CD8-positive, alpha-beta memory T cell (primary cell): ENCODE measurements at regions not wholly inside any gene's neighbourhood (a gene's known extent, or its start where the extent isn't known, plus 50 kb on each side); places are given as distances from the start of the nearest gene placed in this dataset.

Source experiments
- CTCF ChIA-PET: fragments of 350-600 bp; sonication (Branson Sonifier 250); formaldehyde crosslinking; loops from one replicate; lab custom pipeline; 2021; ENCODE audit warnings: antibody characterized with exemption; lab: Charles Lee
- POLR2A ChIA-PET: fragments of 350-600 bp; sonication (Branson Sonifier 250); formaldehyde crosslinking; loops from one replicate; lab custom pipeline; 2021; ENCODE audit warnings: antibody characterized with exemption; lab: Charles Lee
- DNase-seq, 5 donors: peaks; one replicate each; pipeline versions ENCODE4 v3.0.0 to v3.0.0-alpha.2; 2020 to 2022; ENCODE audit warnings: mixed read lengths in 1 of 5
- H3K27ac ChIP-seq: one replicate; pipeline ENCODE4 v1.7.0; 2013; ENCODE audit warnings: low read depth, mild to moderate bottlenecking, low read length, moderate library complexity
- H3K27me3 ChIP-seq: 2 replicates; pipeline ENCODE4 v1.7.0; 2013; ENCODE audit warnings: low read length, mild to moderate bottlenecking; ENCODE audit not compliant: insufficient read depth, poor library complexity, severe bottlenecking
- H3K36me3 ChIP-seq: 2 replicates; pipeline ENCODE4 v1.7.0; 2013; ENCODE audit warnings: mild to moderate bottlenecking, low read length, moderate library complexity; ENCODE audit not compliant: insufficient read depth
- H3K4me1 ChIP-seq: 2 replicates; pipeline ENCODE4 v1.7.0; 2013; ENCODE audit warnings: mild to moderate bottlenecking, low read length, moderate library complexity; ENCODE audit not compliant: insufficient read depth
- H3K4me3 ChIP-seq: 2 replicates; pipeline ENCODE4 v1.7.0; 2013; ENCODE audit warnings: mild to moderate bottlenecking, low read length
- H3K9me3 ChIP-seq: 2 replicates; pipeline ENCODE4 v1.7.0; 2013; ENCODE audit warnings: mild to moderate bottlenecking, low read length
- H3K27ac Mint-ChIP-seq, 8 donors: one replicate each; pipeline ENCODE4 v1.8.0; 2020 to 2021; ENCODE audit warnings: mixed read lengths in 8 of 8, mild to moderate bottlenecking in 6 of 8, inconsistent platforms in 3 of 8, moderate library complexity in 3 of 8
- H3K27me3 Mint-ChIP-seq, 2 donors: one replicate each; pipeline ENCODE4 v1.8.0; 2020 to 2021; ENCODE audit warnings: mixed read lengths in 2 of 2, mild to moderate bottlenecking in 1 of 2, moderate library complexity in 1 of 2
- H3K36me3 Mint-ChIP-seq, 3 donors: one replicate each; pipeline ENCODE4 v1.8.0; 2020 to 2021; ENCODE audit warnings: mixed read lengths in 3 of 3, inconsistent platforms in 1 of 3, mild to moderate bottlenecking in 1 of 3
- H3K4me1 Mint-ChIP-seq, 3 donors: one replicate each; pipeline ENCODE4 v1.8.0; 2020 to 2021; ENCODE audit warnings: mixed read lengths in 3 of 3, inconsistent platforms in 1 of 3, mild to moderate bottlenecking in 1 of 3
- H3K4me3 Mint-ChIP-seq, 7 donors: one replicate each; pipeline ENCODE4 v1.8.0; 2020 to 2021; ENCODE audit warnings: mixed read lengths in 7 of 7, mild to moderate bottlenecking in 6 of 7, moderate library complexity in 4 of 7, inconsistent platforms in 2 of 7
- H3K9me3 Mint-ChIP-seq, 5 donors: one replicate each; pipeline ENCODE4 v1.8.0; 2020 to 2022; ENCODE audit warnings: mixed read lengths in 5 of 5, mild to moderate bottlenecking in 3 of 5, moderate library complexity in 2 of 5, inconsistent platforms in 1 of 5

- no peak overlapping the region for H3K4me3 Mint-ChIP-seq
- Histone ChIP-seq H3K9me3 (no peaks in the 10 kb centered on the region), H3K36me3 (no peaks in the 10 kb centered on the region), H3K27me3 (no peaks in the 10 kb centered on the region), H3K4me1 (no peaks in the 10 kb centered on the region), H3K4me3 (no peak overlapping the region), H3K27ac (no peak overlapping the region)
- peaks cover 21 to 38% of the 10 kb centered on the region in 2 donors for H3K27me3 Mint-ChIP-seq
- peaks cover 0 to 2% (median 0%) of the 10 kb centered on the region in 3 donors for H3K4me1 Mint-ChIP-seq
- ChIA-PET POLR2A (no interaction called here), CTCF (no interaction called here)
- H3K36me3 Mint-ChIP-seq = peaks cover 0 to 2% (median 0%) of the 10 kb centered on the region in 3 donors
- H3K27ac Mint-ChIP-seq = no peak overlapping the region
- no peak for DNase-seq
- no peaks in the 10 kb centered on the region for H3K9me3 Mint-ChIP-seq
Measured at GRCh38 chr15:92306663-92307062, 87.0 kb upstream of the ST8SIA2 start.

- ChIA-PET POLR2A (no interaction called here), CTCF (no interaction called here)
- Mint-ChIP-seq H3K4me1 (no peaks in the 10 kb centered on the region), H3K4me3 (no peak overlapping the region), H3K36me3 (no peaks in the 10 kb centered on the region), H3K27ac (no peak overlapping the region), H3K27me3 (peaks cover 7 to 26% of the 10 kb centered on the region in 2 donors), H3K9me3 (peaks cover 0 to 5% (median 0%) of the 10 kb centered on the region in 5 donors)
- Histone ChIP-seq H3K4me1 (no peaks in the 10 kb centered on the region), H3K9me3 (no peaks in the 10 kb centered on the region), H3K27me3 (no peaks in the 10 kb centered on the region), H3K36me3 (no peaks in the 10 kb centered on the region), H3K27ac (no peak overlapping the region), H3K4me3 (no peak overlapping the region)
- no peak for DNase-seq
Measured at GRCh38 chr15:92315144-92315543, 78.5 kb upstream of the ST8SIA2 start.

- Histone ChIP-seq H3K4me3 (no peak overlapping the region), H3K27me3 (no peaks in the 10 kb centered on the region), H3K36me3 (no peaks in the 10 kb centered on the region), H3K4me1 (no peaks in the 10 kb centered on the region), H3K27ac (no peak overlapping the region), H3K9me3 (no peaks in the 10 kb centered on the region)
- POLR2A ChIA-PET = no interaction called here
- H3K27ac Mint-ChIP-seq = no peak overlapping the region
- H3K4me1 Mint-ChIP-seq = no peaks in the 10 kb centered on the region
- DNase-seq = no peak
- peaks cover 7 to 26% of the 10 kb centered on the region in 2 donors for H3K27me3 Mint-ChIP-seq
- H3K36me3 Mint-ChIP-seq = no peaks in the 10 kb centered on the region
- no peak overlapping the region for H3K4me3 Mint-ChIP-seq
- CTCF ChIA-PET = no interaction called here
- H3K9me3 Mint-ChIP-seq = peaks cover 0 to 5% (median 0%) of the 10 kb centered on the region in 5 donors
Measured at GRCh38 chr15:92315595-92316211, 78.0 kb upstream of the ST8SIA2 start.

DNA sequence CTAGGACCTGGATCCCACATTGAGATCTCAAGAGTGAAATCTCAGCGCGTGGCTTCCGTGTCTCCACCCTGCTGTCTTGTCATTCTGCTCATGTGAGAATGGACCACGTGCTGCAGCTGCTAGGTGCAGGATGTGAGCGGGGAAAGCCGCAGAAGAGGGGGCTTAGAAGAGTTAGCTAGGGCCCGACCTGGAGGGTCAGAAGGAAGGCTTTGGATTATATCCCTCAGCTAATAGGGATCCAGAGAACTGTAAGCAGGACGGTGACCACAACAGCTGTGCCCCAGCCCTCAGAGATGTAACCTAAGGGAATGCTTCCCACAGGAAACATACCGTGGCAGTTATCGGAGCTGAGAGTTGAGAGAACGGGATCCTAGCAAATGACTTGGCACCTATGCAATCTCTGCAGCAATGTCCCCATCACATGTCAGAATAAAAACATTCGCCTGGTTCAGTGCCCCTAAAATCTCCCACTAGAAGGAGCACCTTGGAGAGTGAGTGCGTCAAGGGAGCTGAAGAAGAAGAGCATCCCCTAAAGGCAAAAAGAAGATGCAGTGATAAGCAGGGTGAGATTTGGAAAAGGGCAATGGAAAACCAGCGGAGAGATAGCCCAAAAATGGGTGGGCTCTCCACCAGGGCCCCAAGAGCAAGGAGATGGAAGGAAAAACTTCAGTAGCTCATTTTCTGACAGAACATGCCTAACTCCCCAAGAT is 76.9 kb upstream of the ST8SIA2 start:
- no peaks in the 10 kb centered on the region for H3K4me1 ChIP-seq
- H3K27me3 Mint-ChIP-seq = peaks cover 6 to 22% of the 10 kb centered on the region in 2 donors
- H3K27me3 ChIP-seq = no peaks in the 10 kb centered on the region
- H3K27ac ChIP-seq = no peak overlapping the region
- CTCF ChIA-PET = no interaction called here
- DNase-seq = no peak
- no peak overlapping the region for H3K4me3 Mint-ChIP-seq
- no peak overlapping the region for H3K4me3 ChIP-seq
- no peaks in the 10 kb centered on the region for H3K4me1 Mint-ChIP-seq
- no peaks in the 10 kb centered on the region for H3K9me3 ChIP-seq
- H3K27ac Mint-ChIP-seq = no peak overlapping the region
- H3K9me3 Mint-ChIP-seq = peaks cover 0 to 5% (median 0%) of the 10 kb centered on the region in 5 donors
- no peaks in the 10 kb centered on the region for H3K36me3 Mint-ChIP-seq
- POLR2A ChIA-PET = no interaction called here
- no peaks in the 10 kb centered on the region for H3K36me3 ChIP-seq

GRCh38 chr15:92320012-92320699 is 73.5 kb upstream of the ST8SIA2 start:
- Mint-ChIP-seq H3K36me3 (no peaks in the 10 kb centered on the region), H3K4me3 (no peak overlapping the region), H3K27ac (no peak overlapping the region), H3K4me1 (no peaks in the 10 kb centered on the region), H3K9me3 (no peaks in the 10 kb centered on the region), H3K27me3 (peaks cover 6 to 19% of the 10 kb centered on the region in 2 donors)
- ChIA-PET POLR2A (no interaction called here), CTCF (no interaction called here)
- Histone ChIP-seq H3K9me3 (no peaks in the 10 kb centered on the region), H3K4me1 (no peaks in the 10 kb centered on the region), H3K4me3 (no peak overlapping the region), H3K36me3 (no peaks in the 10 kb centered on the region), H3K27ac (no peak overlapping the region), H3K27me3 (no peaks in the 10 kb centered on the region)
- no peak for DNase-seq

GRCh38 chr15:92322566-92323355 is 70.9 kb upstream of the ST8SIA2 start:
- ChIA-PET CTCF (no interaction called here), POLR2A (no interaction called here)
- Histone ChIP-seq H3K4me1 (no peaks in the 10 kb centered on the region), H3K9me3 (no peaks in the 10 kb centered on the region), H3K36me3 (no peaks in the 10 kb centered on the region), H3K27me3 (no peaks in the 10 kb centered on the region), H3K4me3 (no peak overlapping the region), H3K27ac (no peak overlapping the region)
- Mint-ChIP-seq H3K4me3 (no peak overlapping the region), H3K27ac (no peak overlapping the region), H3K36me3 (no peaks in the 10 kb centered on the region), H3K9me3 (no peaks in the 10 kb centered on the region), H3K27me3 (peaks cover 6 to 13% of the 10 kb centered on the region in 2 donors), H3K4me1 (no peaks in the 10 kb centered on the region)
- no peak for DNase-seq

- peaks cover 6 to 10% of the 10 kb centered on the region in 2 donors for H3K27me3 Mint-ChIP-seq
- H3K9me3 ChIP-seq = no peaks in the 10 kb centered on the region
- ChIA-PET CTCF (no interaction called here), POLR2A (no interaction called here)
- no peaks in the 10 kb centered on the region for H3K4me1 Mint-ChIP-seq
- no peaks in the 10 kb centered on the region for H3K36me3 ChIP-seq
- H3K4me1 ChIP-seq = no peaks in the 10 kb centered on the region
- H3K27ac Mint-ChIP-seq = no peak overlapping the region
- DNase-seq = no peak
- H3K27ac ChIP-seq = no peak overlapping the region
- no peak overlapping the region for H3K4me3 Mint-ChIP-seq
- H3K9me3 Mint-ChIP-seq = no peaks in the 10 kb centered on the region
- H3K36me3 Mint-ChIP-seq = no peaks in the 10 kb centered on the region
- no peak overlapping the region for H3K4me3 ChIP-seq
- H3K27me3 ChIP-seq = no peaks in the 10 kb centered on the region
Measured at GRCh38 chr15:92323525-92323924, 70.2 kb upstream of the ST8SIA2 start.
